Fibroblast of lung (primary cell): ENCODE measurements at regions not wholly inside any gene's neighbourhood (a gene's known extent, or its start where the extent isn't known, plus 50 kb on each side); places are given as distances from the start of the nearest gene placed in this dataset.

Source experiments
- DNase-seq, 2 donors: peaks; one replicate each; pipeline versions ENCODE4 v3.0.0 to v3.0.0-alpha.2; 2010; ENCODE audit warnings: low read depth in 2 of 2
- H2AFZ ChIP-seq: 2 replicates; pipeline ENCODE4 v1.5.1; 2012; ENCODE audit warnings: low read length, control low read depth, inconsistent platforms
- H3K27ac ChIP-seq: 2 replicates; pipeline ENCODE4 v1.5.1; 2011; ENCODE audit warnings: low read length, control low read depth; ENCODE audit not compliant: insufficient read depth
- H3K27me3 ChIP-seq: 2 replicates; pipeline ENCODE4 v1.5.1; 2011; ENCODE audit warnings: mild to moderate bottlenecking, low read length; ENCODE audit not compliant: control insufficient read depth, insufficient read depth
- H3K36me3 ChIP-seq: 2 replicates; pipeline ENCODE4 v1.5.1; 2011; ENCODE audit warnings: low read length; ENCODE audit not compliant: control insufficient read depth, insufficient read depth
- H3K4me1 ChIP-seq: 2 replicates; pipeline ENCODE4 v1.5.1; 2011; ENCODE audit warnings: low read length; ENCODE audit not compliant: control insufficient read depth, insufficient read depth; ENCODE audit errors: extremely low read depth
- H3K4me2 ChIP-seq: 2 replicates; pipeline ENCODE4 v1.5.1; 2011; ENCODE audit warnings: low read length, control low read depth; ENCODE audit not compliant: insufficient read depth; ENCODE audit errors: extremely low read depth
- H3K4me3 ChIP-seq, 4 experiments: fragments of 200-600 bp in 1 of 4; sonication (generic) in 1 of 4; replicated peaks in 1 of 4; 2 replicates each; pipeline ENCODE4 v1.5.1; 2011 to 2016; ENCODE audit warnings: low read length in 4 of 4, low read depth in 3 of 4, mild to moderate bottlenecking in 3 of 4, control low read depth in 2 of 4, inconsistent platforms in 1 of 4, mixed read lengths in 1 of 4; ENCODE audit not compliant: insufficient read depth in 1 of 4; ENCODE audit errors: control extremely low read depth in 1 of 4
- H3K79me2 ChIP-seq: 2 replicates; pipeline ENCODE4 v1.5.1; 2012; ENCODE audit warnings: mild to moderate bottlenecking, low read length, inconsistent platforms; ENCODE audit not compliant: control insufficient read depth, insufficient read depth
- H3K9ac ChIP-seq: 2 replicates; pipeline ENCODE4 v1.5.1; 2011; ENCODE audit warnings: mild to moderate bottlenecking, low read length, control low read depth; ENCODE audit not compliant: insufficient read depth
- H3K9me3 ChIP-seq: 2 replicates; pipeline ENCODE4 v1.5.1; 2012; ENCODE audit warnings: low read depth, low read length; ENCODE audit not compliant: control insufficient read depth, insufficient read depth
- H4K20me1 ChIP-seq: 2 replicates; pipeline ENCODE4 v1.5.1; 2011; ENCODE audit warnings: low read length; ENCODE audit not compliant: control insufficient read depth, insufficient read depth; ENCODE audit errors: extremely low read depth
- EZH2 ChIP-seq: IDR thresholded peaks from 2 replicates; pipeline ENCODE4 v1.5.1; 2012; ENCODE audit warnings: low read length, control low read depth, mild to moderate bottlenecking; ENCODE audit errors: missing control alignments
- TF ChIP-seq, protein P1 (sequence below), 2 donors: IDR thresholded peaks in 1 of 2; conservative IDR thresholded peaks in 1 of 2; 1 replicate in 1 of 2; 2 replicates in 1 of 2; pipeline ENCODE4 v1.5.1; 2011 to 2012; ENCODE audit warnings: low read length in 2 of 2, control low read depth in 1 of 2, inconsistent platforms in 1 of 2, low read depth in 1 of 2, mild to moderate bottlenecking in 1 of 2

DNA sequence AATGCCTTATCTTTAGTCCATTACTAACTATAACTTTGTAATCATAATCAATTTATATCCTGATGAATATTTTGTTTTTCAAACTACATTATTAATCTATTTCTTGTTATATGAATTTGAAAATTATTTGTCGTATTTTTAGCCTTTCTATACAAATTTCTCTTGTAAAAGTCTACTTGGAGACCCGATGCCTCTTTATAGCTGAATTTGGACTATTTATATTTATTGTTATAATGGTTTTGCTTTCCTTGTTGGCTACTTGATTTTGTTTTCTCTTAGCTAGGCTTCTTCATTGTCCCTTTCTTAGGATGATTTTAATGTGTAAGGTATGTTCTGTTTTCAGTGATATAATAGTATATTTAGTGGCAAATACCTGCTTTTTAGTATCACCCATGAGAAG lies 89.5 kb upstream of the RFLNA start:
- Histone ChIP-seq H3K79me2 (no peaks in the 10 kb centered on the region), H3K27me3 (no peaks in the 10 kb centered on the region), H3K4me3 (no peak overlapping the region), H2AFZ (no peak overlapping the region), H3K36me3 (no peaks in the 10 kb centered on the region), H3K9me3 (no peaks in the 10 kb centered on the region), H3K4me2 (no peak overlapping the region), H3K9ac (no peak overlapping the region), H3K4me1 (no peaks in the 10 kb centered on the region), H3K27ac (no peak overlapping the region), H4K20me1 (no peaks in the 10 kb centered on the region)
- no peak for TF ChIP-seq EZH2
- DNase-seq: no peak

DNA sequence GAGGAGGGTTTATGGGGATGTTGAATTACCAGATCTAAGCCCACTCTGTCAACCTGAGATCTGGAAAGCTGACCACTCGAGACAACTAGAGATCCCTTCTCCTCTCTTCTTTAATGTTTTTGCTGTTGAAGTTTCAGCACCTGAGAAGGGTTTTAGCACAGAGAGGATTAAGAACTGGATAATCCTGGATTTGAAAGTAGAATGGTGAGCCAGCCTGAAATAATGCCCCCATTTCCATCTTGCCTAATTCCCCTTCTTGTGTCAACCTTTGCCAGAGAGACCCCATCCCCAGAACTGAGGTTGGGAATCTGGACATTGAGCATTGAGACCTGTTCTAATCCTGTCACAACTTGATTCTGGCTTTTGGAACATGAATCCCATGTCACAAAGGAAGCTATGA lies 87.8 kb upstream of the RFLNA start:
- Histone ChIP-seq H3K79me2 (no peaks in the 10 kb centered on the region), H3K4me2 (no peak overlapping the region), H3K4me3 (no peak overlapping the region), H3K27me3 (no peaks in the 10 kb centered on the region), H3K9me3 (no peaks in the 10 kb centered on the region), H2AFZ (no peak overlapping the region), H3K27ac (no peak overlapping the region), H3K9ac (no peak overlapping the region), H4K20me1 (no peaks in the 10 kb centered on the region), H3K4me1 (no peaks in the 10 kb centered on the region), H3K36me3 (no peaks in the 10 kb centered on the region)
- no peak for TF ChIP-seq EZH2
- TF ChIP-seq, protein P1, sequence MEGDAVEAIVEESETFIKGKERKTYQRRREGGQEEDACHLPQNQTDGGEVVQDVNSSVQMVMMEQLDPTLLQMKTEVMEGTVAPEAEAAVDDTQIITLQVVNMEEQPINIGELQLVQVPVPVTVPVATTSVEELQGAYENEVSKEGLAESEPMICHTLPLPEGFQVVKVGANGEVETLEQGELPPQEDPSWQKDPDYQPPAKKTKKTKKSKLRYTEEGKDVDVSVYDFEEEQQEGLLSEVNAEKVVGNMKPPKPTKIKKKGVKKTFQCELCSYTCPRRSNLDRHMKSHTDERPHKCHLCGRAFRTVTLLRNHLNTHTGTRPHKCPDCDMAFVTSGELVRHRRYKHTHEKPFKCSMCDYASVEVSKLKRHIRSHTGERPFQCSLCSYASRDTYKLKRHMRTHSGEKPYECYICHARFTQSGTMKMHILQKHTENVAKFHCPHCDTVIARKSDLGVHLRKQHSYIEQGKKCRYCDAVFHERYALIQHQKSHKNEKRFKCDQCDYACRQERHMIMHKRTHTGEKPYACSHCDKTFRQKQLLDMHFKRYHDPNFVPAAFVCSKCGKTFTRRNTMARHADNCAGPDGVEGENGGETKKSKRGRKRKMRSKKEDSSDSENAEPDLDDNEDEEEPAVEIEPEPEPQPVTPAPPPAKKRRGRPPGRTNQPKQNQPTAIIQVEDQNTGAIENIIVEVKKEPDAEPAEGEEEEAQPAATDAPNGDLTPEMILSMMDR (conservative IDR thresholded peaks at IDR 0.05 in 1 of 2, IDR thresholded peaks at IDR 0.05 in 1 of 2; ENCODE audit: low read depth in 1 of 2, low read length in 2 of 2): no peak
- DNase-seq: no peak

DNA sequence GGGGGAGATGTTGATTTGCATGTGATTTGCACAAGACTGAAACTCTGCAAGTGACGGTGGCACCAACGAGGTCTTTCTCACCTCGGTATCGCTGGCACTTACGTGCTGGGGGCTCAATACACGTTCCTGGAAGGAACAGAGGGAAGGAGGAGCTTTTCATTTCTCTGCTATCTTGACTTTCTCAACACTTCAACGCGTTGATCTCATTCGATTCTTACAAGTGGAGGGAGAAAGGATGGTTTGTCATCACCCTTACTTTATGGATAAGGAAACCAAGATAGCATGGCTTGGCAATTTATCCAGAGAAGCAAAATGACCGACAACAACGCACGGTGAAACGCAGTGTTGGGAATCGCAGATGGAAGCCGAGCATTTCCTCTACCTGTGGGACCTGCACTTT lies 87.3 kb upstream of the RFLNA start:
- no peaks in the 10 kb centered on the region for H3K27me3 ChIP-seq
- no peak overlapping the region for H3K9ac ChIP-seq
- no peak overlapping the region for H2AFZ ChIP-seq
- H3K4me1 ChIP-seq: no peaks in the 10 kb centered on the region
- no peak overlapping the region for H3K4me2 ChIP-seq
- DNase-seq: no peak
- H3K79me2 ChIP-seq: no peaks in the 10 kb centered on the region
- no peaks in the 10 kb centered on the region for H3K9me3 ChIP-seq
- no peak overlapping the region for H3K4me3 ChIP-seq
- no peak overlapping the region for H3K27ac ChIP-seq
- H3K36me3 ChIP-seq: no peaks in the 10 kb centered on the region
- TF ChIP-seq EZH2: no peak
- TF ChIP-seq, protein P1 (conservative IDR thresholded peaks at IDR 0.05 in 1 of 2, IDR thresholded peaks at IDR 0.05 in 1 of 2; ENCODE audit: low read depth in 1 of 2, low read length in 2 of 2): no peak
- no peaks in the 10 kb centered on the region for H4K20me1 ChIP-seq
